Psoas muscle (tissue), 7 donors: ENCODE measurements at regions not wholly inside any gene's neighbourhood (a gene's known extent, or its start where the extent isn't known, plus 50 kb on each side); places are given as distances from the start of the nearest gene placed in this dataset.

Experiments
- ATAC-seq, 4 donors: fragments of 200-7000 bp; cut with Tn5 transposase; one replicate each; pipeline ENCODE4 v1.9.1; 2020; ENCODE audit warnings: moderate library complexity in 3 of 4, mild to moderate bottlenecking in 2 of 4
- DNase-seq, 2 donors: peaks; one replicate each; pipeline ENCODE4 v3.0.0-alpha.2; 2020
- H3K27ac ChIP-seq: fragments of 200-600 bp; one replicate; pipeline ENCODE4 v1.8.0; 2022
- H3K27me3 ChIP-seq, 3 donors: fragments of 200-600 bp in 1 of 3; one replicate each; pipeline versions ENCODE4 v1.6.1 to v1.8.0; 2013 to 2022; ENCODE audit warnings: low read length in 2 of 3, mild to moderate bottlenecking in 2 of 3, moderate library complexity in 1 of 3; ENCODE audit not compliant: insufficient read depth in 3 of 3
- H3K36me3 ChIP-seq, 2 donors: fragments of 200-600 bp in 1 of 2; one replicate each; pipeline versions ENCODE4 v1.6.1 to v1.8.0; 2013 to 2022; ENCODE audit warnings: low read depth in 1 of 2, mild to moderate bottlenecking in 1 of 2, moderate library complexity in 1 of 2; ENCODE audit not compliant: insufficient read depth in 1 of 2
- H3K4me1 ChIP-seq: fragments of 200-600 bp; one replicate; pipeline ENCODE4 v1.8.0; 2022
- H3K4me3 ChIP-seq: fragments of 200-600 bp; one replicate; pipeline ENCODE4 v1.8.0; 2022; ENCODE audit warnings: mild to moderate bottlenecking
- H3K9me3 ChIP-seq: fragments of 200-600 bp; one replicate; pipeline ENCODE4 v1.8.0; 2022
- CTCF ChIP-seq: fragments of 200-600 bp; IDR thresholded peaks from one replicate; pipeline ENCODE4 v1.8.0; 2022; ENCODE audit warnings: antibody characterized with exemption
- WGBS, 3 donors: extraction: QIAGEN DNeasy Blood & Tissue Kit; methylation state at CpG; one replicate each; pipeline versions ENCODE4 v1.1.6 to v1.1.7; 2013; 5-methylcytosine and 5-hydroxymethylcytosine counted together
- intact Hi-C, 2 donors: fragments of 100-400 bp; cut with DNase I; formaldehyde crosslinking; loops; one replicate each; pipeline versions ENCODE4 v1.11.0 to v1.14.2; 2022
- donor health status: healthy with polysubstance abuse.
- donor health status: DM: no; HTN: no; CAD: no; lungs with moderate emphysema.
- donor health status: Bipolar disorder and iron deficiency.
- donor health status: healthy.
- donor health status: DM: yes; HTN: yes; CAD: no.
- donor health status: DM: no; HTN: no; CAD: no.
- donor health status: DM: yes; HTN: yes; CAD: no.

- 62 to 82% (median 65%) methylated on average over 3 of the region's 3 CpGs for WGBS, 3 donors
- no peak for DNase-seq
- peak; percentile 27 for TF ChIP-seq CTCF
- intact Hi-C loops: no loop called here
- no peaks in the 10 kb centered on the region for H3K9me3 ChIP-seq
- no peaks in the 10 kb centered on the region for H3K36me3 ChIP-seq
- peak in 2 of 4 donors; percentile 56 to 63 for ATAC-seq
- H3K27me3 ChIP-seq: no peaks in the 10 kb centered on the region
- peaks cover 34% of the 10 kb centered on the region for H3K4me1 ChIP-seq
- no peak overlapping the region for H3K4me3 ChIP-seq
- H3K27ac ChIP-seq: peak overlapping the region; percentile 71
These were observed 200.3 kb upstream of the PLEKHG7 start for GRCh38 chr12:92502417-92503028.

GRCh38 chr12:92496790-92497189 is 206.0 kb upstream of the PLEKHG7 start:
- 75 to 84% (median 81%) methylated on average over 1 of the region's 1 CpG for WGBS, 3 donors
- Histone ChIP-seq H3K4me1 (no peaks in the 10 kb centered on the region), H3K36me3 (no peaks in the 10 kb centered on the region), H3K27me3 (no peaks in the 10 kb centered on the region), H3K9me3 (no peaks in the 10 kb centered on the region), H3K4me3 (no peak overlapping the region), H3K27ac (no peak overlapping the region)
- intact Hi-C loops: no loop called here
- ATAC-seq (no peak), DNase-seq (no peak)
- no peak for TF ChIP-seq CTCF

- Histone ChIP-seq H3K4me3 (no peak overlapping the region), H3K27ac (no peak overlapping the region), H3K4me1 (no peaks in the 10 kb centered on the region), H3K36me3 (no peaks in the 10 kb centered on the region), H3K27me3 (no peaks in the 10 kb centered on the region), H3K9me3 (no peaks in the 10 kb centered on the region)
- no peak for TF ChIP-seq CTCF
- ATAC-seq (peak in 1 of 4 donors; percentile 67), DNase-seq (no peak)
- intact Hi-C loops: no loop called here
These were observed 207.7 kb upstream of the PLEKHG7 start for GRCh38 chr12:92495108-92495507.

GRCh38 chr12:92493816-92494215 is 209.0 kb upstream of the PLEKHG7 start:
- Histone ChIP-seq H3K36me3 (no peaks in the 10 kb centered on the region), H3K4me3 (no peak overlapping the region), H3K27me3 (no peaks in the 10 kb centered on the region), H3K27ac (no peak overlapping the region), H3K4me1 (no peaks in the 10 kb centered on the region), H3K9me3 (no peaks in the 10 kb centered on the region)
- intact Hi-C loops: no loop called here
- ATAC-seq (no peak), DNase-seq (no peak)
- TF ChIP-seq CTCF: no peak

GRCh38 chr12:92492995-92493394 is 209.8 kb upstream of the PLEKHG7 start:
- no peaks in the 10 kb centered on the region for H3K36me3 ChIP-seq
- no peak overlapping the region for H3K4me3 ChIP-seq
- no peak for TF ChIP-seq CTCF
- ATAC-seq: no peak
- no peaks in the 10 kb centered on the region for H3K27me3 ChIP-seq
- 98 to 100% (median 99%) methylated on average over 2 of the region's 2 CpGs for WGBS, 3 donors
- no peak overlapping the region for H3K27ac ChIP-seq
- H3K4me1 ChIP-seq: no peaks in the 10 kb centered on the region
- no peaks in the 10 kb centered on the region for H3K9me3 ChIP-seq
- no peak for DNase-seq
- intact Hi-C loops: no loop called here
